Left kidney (tissue), 1 donor: ENCODE measurements at regions not wholly inside any gene's neighbourhood (a gene's known extent, or its start where the extent isn't known, plus 50 kb on each side); places are given as distances from the start of the nearest gene placed in this dataset.
A peak's percentile ranks its signal among the peaks of the same experiment; 100 is the strongest.

Source experiments
- DNase-seq: peaks from one replicate; pipeline ENCODE4 v3.0.0-alpha.2; 2013

DNA sequence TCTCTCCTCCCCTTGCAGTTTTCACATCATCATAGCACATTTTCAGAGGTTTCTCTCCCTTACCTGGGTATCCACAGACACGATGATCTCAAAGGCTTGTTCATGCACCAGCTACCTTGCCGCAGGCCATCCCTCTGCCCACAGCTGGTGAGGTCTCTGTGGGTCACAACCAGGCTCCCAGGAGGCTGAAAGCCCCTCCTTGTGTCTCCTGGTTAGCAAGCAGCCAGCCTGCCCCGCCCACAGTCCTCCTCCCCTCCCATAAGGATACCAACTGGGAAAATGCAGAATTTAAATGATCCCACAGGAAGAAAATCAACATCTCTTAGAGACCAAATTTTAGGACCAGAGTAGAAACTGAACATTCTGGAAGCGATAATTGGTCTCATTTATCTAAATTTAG is 213.5 kb upstream of the PPP2R3A start:
- no peak for DNase-seq

- peak; percentile 37 for DNase-seq
Observed at GRCh38 chr3:135752851-135753250, 212.7 kb upstream of the PPP2R3A start.

DNA sequence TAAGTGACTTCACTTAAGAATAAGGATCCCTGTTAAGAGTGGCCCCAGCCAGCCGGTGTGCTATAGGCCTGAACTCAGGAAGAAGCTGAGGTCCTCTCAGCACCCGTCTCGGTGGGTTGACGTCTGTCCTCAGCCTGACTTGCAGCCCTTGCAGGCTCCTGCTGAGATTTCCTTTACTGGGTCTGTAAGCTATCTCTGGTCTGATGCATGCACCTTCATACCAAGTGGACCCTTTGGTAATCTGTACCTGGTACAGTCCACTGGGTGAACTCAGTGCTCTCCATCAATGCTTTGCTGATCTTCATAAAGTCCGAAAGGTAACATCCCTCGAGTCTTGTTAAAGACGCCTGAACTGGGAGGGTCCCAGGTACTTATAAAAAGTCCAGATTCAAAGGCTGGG is 212.0 kb upstream of the PPP2R3A start:
- no peak for DNase-seq

DNA sequence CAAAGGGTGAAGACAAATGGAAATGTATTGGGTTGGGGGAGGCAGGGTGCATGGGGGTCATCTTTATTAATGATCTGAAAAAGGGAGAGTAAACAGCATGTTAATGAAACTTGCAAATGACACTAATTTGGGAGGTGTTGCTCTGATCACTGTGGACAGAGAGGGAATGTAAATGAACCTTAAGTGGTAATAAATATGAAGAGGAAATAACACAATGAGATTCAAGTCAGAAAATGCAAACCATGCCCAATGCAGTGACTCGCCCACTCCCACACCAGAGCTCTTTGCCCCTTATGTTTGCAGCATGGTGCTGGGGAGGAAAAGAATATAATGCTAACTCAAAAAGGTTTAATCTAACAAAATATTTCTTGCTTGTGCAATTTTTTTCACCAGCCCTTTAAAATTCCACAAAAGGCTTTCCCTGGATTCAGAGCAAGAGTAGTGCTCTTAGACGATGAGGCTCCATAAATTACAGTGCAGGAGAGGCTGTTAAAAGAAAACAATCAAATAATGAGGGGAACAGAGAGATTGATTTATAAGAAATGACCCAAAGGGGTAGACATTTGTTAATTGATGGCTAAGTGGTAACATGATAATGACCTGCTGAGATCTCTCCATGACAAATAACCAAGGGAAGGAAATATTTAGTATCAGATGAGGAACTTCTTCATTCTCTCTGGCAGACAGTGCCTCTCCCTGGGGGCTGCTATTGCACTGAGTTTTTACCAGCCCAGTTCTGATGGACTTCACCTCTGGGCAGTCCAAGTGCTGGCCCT is 210.0 kb upstream of the PPP2R3A start:
- DNase-seq = no peak

DNA sequence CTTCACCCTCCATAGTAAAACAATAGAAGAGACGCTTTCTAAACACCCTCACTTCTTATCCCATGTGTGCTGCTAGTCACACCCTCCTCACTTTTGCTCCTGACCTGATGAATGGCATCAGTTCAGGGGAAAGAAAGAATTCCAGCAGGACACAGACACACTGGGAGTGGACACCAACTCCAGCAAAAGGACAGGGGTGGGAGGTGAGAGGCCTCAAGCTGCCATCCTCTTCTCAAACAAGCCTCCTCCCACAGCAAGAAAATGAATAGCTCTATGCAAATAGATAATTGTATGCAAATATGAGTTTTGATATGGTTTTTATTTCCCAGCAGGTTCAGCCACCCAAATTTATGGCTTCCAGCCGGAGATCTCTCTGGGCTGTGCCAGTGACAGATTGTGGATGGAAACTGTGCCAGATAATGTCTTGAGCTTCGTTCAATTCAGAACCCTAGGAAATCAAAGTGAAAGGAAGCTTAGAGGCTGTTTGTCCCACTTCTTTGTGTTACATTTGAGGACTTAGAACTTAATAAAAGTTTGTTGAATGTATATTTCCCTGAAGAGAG is 209.3 kb upstream of the PPP2R3A start:
- no peak for DNase-seq

GRCh38 chr3:135757421-135757820 is 208.1 kb upstream of the PPP2R3A start:
- DNase-seq = no peak

- no peak for DNase-seq
Observed at GRCh38 chr3:135758961-135759360, 206.6 kb upstream of the PPP2R3A start.

- no peak for DNase-seq
Observed at GRCh38 chr3:135759651-135760050, 205.9 kb upstream of the PPP2R3A start.

- DNase-seq = no peak
Observed at GRCh38 chr3:135760581-135760980, 204.9 kb upstream of the PPP2R3A start.

- DNase-seq = no peak
Observed at GRCh38 chr3:135762188-135762856, 203.2 kb upstream of the PPP2R3A start.

DNA sequence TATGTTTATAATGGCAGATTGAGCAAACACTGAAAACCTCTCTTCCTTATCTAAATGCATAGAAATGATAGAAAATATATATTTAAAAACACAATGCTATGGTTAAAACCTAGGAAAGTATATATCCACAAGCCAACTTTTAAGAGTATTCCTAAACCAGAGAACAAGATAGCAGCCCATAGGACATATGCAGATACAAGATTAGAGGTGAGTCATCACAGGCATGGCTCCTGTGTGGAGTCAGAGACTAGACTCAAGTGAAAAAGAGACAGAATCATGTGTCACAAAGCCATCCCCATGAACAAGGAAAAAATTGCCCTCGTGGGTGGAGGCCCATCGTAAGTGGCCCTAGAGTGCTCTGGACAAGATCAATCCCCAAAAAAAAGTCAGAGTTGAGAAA is 199.4 kb upstream of the PPP2R3A start:
- DNase-seq = no peak

GRCh38 chr3:135771760-135772159 is 193.8 kb upstream of the PPP2R3A start:
- DNase-seq = no peak

DNA sequence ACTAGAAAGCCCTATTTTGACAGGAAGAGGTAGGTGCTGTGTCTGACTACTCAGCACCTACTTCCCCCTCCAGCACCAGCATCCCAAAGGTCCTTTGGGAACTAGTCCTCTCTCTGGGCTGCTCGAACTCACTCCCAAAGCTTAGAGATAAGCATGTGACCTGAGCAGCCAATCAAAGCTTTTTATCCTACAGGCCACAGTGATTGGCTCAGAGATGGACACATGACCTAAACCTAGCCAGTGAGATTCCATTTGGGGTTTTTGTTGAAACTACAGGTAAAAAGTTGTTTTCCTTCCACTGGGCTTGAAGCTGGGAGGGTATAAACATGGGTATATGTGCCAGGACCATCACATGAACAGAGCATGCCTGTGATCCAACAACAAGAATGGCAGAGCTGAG is 186.5 kb upstream of the PPP2R3A start:
- DNase-seq = no peak

DNA sequence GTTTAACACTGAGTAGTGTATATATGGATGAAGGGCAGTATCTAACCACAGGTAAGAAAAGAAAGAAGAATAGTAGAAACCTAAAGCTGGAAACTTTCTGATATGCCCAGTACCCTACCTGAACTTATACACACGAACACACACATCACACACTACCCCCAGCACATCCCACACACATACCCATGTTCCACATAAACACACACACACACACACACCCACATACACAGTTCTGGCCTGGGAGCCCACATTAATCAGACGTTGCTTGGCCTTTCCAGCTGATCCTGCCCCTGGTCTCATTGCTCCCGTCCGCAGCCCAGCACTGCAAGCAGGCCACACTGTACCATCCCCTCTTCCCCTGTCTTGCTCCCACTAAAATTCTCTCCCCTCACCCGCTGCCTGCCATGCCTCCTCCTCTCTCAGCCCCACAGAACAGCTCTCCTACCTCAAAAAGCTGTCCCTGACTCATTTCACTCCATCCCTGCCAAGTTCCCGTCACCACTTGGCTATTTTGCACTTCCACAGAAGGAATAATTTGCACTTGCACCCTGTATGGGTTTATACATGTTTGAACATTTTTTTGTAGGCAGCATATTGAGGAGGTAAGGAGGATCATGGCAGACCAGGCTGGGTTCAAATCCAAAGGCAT is 185.8 kb upstream of the PPP2R3A start:
- no peak for DNase-seq

GRCh38 chr3:135781026-135781815 is 184.3 kb upstream of the PPP2R3A start:
- no peak for DNase-seq

- no peak for DNase-seq
Observed at GRCh38 chr3:135784557-135784956, 181.0 kb upstream of the PPP2R3A start.

- DNase-seq = no peak
Observed at GRCh38 chr3:135788146-135788545, 177.4 kb upstream of the PPP2R3A start.

DNA sequence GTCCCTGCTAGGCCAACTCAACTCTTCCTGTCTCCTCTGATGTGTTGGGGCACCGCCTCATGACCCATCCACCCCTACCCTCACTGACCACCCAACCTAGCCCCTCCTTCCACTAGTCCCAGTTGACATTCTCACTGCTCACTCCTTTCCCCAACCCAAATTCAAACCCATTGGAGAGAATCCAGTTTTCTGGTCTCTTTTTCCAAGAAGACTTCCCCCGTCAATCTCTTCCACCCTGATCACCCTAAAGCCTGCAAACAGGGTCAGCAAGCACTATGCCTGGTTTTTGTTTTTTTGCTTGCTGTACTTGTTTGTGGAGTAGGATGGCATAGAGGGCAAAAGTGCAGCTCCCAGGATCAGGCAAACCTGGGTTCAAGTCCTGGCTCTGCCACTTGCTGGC is 176.6 kb upstream of the PPP2R3A start:
- no peak for DNase-seq

- DNase-seq = no peak
Observed at GRCh38 chr3:135792174-135792573, 173.4 kb upstream of the PPP2R3A start.

- DNase-seq = peak; percentile 14
Observed at GRCh38 chr3:135792858-135793475, 172.6 kb upstream of the PPP2R3A start.

DNA sequence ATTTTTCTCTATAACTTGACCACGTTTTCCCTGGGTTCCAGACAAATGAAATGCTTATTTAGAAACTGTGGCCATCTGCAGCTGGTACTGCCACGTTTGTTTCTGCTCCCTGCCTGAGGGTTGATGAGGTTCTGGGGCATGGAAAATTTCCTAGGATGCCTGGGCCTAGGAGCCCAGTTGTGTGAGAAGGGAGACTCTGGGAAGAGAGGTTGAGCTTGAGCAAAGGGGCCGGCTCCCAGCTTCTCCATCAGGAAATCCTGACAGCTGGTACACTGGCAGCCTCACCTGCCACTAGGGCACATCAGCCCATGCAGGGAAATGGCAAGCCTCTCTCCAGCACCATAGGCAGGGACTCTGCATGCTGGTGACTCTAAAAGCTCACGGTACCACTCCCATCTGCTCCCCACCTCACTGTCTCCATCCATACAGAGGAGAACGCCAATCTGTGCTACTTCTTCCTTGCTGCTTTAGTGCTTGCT is 165.4 kb upstream of the PPP2R3A start:
- DNase-seq = no peak

- no peak for DNase-seq
Observed at GRCh38 chr3:135801018-135801417, 164.5 kb upstream of the PPP2R3A start.
